Right lung (tissue), 2 donors: ENCODE measurements at regions not wholly inside any gene's neighbourhood (a gene's known extent, or its start where the extent isn't known, plus 50 kb on each side); places are given as distances from the start of the nearest gene placed in this dataset.

Source experiments
- DNase-seq, 2 donors: peaks; one replicate each; pipeline ENCODE4 v3.0.0-alpha.2; 2013

GRCh38 chr3:104990758-104991157 is 376.0 kb upstream of the ALCAM start:
- DNase-seq = no peak

DNA sequence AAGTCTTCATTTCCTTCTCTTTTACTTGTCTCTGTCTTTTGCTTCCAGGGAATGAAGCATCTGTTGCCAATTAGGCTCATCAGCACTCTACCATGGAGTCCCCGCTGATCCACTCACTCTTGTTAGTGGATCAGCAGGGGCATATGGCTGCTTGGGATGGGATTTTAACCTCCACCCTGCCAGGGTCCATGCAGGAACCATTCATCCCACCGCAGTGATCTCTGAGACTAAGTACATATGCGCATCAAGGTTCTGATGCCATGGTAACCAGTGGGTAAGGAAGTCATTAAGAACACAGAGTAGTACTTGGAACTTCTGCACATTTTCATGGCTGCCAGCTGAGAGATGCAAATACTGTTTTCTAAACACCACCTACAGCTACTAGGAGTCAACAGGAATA is 374.0 kb upstream of the ALCAM start:
- DNase-seq = no peak

- DNase-seq = no peak
Observed at GRCh38 chr3:105006164-105006563, 360.5 kb upstream of the ALCAM start.

- DNase-seq = peak in 1 of 2 donors; percentile 14
Observed at GRCh38 chr3:105013657-105014056, 353.1 kb upstream of the ALCAM start.

- no peak for DNase-seq
Observed at GRCh38 chr3:105014631-105015030, 352.1 kb upstream of the ALCAM start.

DNA sequence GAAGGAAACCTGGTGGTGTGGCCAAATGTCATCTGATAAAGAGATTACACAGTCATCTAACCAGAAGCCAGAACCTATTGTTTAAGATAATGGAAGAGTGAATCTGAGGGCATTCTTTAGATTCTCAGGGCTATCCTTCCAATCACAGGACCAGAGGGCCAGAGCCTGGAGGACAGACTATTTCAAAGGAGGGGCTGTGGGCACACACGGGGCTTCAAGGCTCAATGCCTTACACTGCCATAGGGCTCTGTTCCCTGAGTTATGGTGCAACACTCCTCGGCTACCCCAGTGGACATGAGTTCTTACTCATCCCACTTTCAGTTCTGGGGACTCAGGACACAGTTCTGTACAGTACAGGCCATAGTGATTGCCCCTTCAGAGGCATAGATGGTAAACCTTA is 343.9 kb upstream of the ALCAM start:
- DNase-seq = no peak

GRCh38 chr3:105030211-105030610 is 336.5 kb upstream of the ALCAM start:
- DNase-seq = no peak

GRCh38 chr3:105032541-105032940 is 334.2 kb upstream of the ALCAM start:
- peak in 1 of 2 donors; percentile 19 for DNase-seq

DNA sequence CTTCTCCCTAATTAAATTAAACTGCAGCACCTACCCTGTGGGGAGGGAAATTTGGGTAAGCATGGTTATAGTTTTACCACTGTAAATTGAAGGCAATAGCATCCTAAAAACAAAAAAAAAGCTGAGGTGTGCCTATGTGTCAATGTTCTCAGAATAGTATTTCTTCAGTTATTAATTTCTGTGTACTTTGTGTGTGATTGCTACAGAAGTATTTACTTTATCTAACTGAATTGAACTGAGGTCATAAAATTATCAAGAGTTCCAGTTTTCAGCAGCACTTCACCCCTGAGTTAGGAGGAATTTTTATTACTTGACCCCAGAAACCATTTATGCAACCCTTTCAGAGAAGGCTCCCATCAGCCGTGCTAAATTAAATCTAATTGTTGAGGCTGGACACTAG is 333.6 kb upstream of the ALCAM start:
- DNase-seq = no peak

GRCh38 chr3:105039004-105039403 is 327.7 kb upstream of the ALCAM start:
- DNase-seq = no peak

DNA sequence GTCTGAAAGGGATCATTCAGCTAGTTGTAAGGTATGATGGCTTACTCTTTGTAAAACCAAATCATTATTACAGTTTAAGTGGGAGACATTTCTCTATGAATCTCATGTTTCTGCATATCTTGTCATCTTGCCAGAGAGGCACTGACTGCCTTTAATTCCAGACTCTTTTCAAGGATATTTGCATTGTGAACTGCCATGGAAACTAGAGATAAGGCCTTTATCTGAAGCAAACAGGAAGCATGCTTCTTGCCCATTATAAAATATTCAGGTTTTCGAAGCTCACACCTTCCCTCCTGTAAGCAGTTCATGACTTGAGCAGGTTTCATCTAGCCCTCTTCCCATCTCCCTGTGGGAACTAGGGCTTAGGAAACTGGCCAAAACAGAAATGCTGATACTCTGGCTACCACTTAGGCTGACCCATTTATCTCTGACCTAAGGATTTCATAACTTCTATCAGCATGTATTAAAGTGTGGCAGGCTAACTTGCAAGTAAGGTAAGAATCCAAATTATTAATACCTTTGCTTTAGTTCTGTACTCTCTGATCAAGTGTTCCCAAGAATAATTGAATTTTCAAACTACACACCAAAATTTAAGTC is 326.6 kb upstream of the ALCAM start:
- DNase-seq = no peak

DNA sequence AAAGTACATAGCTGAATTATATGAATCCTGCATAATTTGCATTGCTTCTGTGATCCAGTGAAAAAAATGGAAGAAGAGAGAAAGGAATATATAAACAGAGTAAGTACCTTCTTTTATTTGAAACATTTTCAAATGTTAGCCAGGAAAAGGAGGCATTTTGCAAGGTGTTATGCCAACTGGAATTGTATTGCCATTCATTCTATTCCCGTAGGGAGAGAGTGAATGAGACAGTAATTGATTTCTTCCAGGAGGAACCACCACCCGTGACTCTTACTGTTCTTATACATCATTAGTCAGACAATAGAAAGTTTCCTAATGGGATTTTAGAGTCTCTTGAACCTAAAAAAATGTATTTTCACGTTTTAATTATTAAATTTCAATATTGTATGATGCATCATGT is 324.1 kb upstream of the ALCAM start:
- no peak for DNase-seq

GRCh38 chr3:105051111-105051510 is 315.6 kb upstream of the ALCAM start:
- DNase-seq = no peak

DNA sequence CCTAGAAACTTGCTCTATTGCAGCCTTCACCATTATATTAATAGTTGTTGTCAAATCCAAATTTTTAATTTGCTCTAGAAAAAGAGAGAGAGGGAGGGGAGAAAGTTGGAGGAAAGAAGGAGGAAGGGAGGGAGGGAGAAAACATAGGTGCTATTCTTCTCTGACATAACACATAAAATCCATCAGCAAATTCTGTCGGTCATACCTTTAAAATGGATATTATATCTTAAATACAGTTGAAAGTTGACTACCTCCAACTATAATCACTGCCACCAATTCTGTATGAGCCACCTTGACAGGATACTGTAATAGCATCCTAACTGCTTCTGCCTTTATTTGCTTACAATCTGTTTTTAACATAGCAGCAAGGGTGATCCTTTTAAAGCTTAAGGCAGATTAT is 314.7 kb upstream of the ALCAM start:
- no peak for DNase-seq

DNA sequence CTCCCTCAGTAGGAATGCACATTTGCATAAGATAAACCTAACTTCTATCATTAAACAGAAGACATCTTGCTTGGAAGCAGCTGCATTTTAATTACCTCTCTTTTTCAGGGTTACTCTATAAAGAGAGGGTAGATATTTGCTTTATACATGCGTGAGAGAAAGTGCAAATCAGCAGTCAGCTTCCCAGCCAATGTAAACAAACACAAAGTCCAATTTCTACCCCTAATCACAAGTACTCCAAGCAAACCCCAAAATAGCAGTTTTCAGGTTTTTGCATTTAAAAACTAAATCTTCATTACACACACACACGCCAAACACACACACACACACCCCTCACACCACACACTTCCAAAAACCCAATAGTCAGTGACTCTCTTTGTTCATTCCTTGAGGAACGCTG is 303.9 kb upstream of the ALCAM start:
- DNase-seq = no peak

DNA sequence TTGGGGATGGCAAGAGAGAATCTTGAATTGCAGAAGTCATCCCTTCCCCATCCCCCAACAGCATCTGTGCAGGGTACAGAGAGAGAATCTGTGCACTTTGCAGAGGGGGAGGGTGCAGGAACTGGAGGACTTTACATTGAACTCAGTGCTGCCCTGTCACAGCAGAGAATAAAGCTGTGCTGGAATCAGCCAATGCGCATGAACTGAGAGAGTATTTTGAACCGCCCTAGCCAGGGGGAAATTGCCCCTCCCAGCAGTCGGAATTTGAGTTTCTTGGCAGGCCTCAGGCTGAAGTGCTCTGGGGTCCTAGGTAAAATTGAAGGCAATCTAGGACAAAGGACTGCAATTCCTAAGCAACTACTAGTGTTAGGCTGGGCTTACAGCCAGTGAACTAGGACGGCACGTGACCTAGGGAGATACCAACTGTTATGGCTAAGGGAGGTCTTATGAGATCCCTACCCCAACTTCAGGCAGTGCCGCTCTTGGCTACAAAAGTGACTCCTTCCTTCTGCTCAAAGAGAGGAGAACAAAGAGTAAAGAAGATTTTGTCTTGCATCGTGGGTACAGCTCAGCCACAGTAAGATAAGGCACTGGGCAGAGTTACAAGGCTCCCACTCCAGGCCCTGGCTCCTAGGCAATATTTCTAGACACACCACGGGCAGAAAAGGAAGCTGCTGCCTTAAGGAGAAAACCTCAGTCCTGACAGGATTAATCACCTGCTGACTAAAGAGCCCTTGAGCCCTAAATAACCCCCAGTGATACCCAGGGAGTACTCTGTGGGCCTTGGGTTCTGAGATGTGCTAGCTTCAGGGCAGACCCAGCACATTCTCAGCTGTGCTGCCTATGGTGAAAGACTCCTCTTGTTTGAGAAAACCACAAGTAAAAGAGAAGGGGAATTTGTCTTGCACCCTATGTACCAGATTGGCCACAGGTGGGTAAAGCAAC is 300.5 kb upstream of the ALCAM start:
- DNase-seq = no peak

DNA sequence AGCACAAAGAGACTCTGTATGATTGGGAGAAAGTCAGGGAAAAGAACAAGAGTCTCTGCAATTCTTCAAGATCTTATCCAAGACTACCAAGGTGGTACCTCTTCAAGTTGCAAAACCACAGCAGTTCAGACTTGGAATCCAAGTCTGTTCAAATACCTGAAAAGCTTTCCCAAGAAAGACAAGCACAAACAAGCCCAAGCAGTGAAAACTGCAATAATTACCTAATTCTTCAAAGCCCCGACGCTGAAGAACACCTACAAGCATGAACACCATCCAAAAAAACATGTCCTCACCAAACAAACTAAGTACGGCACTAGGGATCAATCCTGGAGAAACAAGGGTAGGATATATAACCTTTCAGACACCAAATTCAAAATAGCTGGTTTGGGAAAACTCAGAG is 299.3 kb upstream of the ALCAM start:
- no peak for DNase-seq

GRCh38 chr3:105077060-105077822 is 289.5 kb upstream of the ALCAM start:
- DNase-seq = no peak

DNA sequence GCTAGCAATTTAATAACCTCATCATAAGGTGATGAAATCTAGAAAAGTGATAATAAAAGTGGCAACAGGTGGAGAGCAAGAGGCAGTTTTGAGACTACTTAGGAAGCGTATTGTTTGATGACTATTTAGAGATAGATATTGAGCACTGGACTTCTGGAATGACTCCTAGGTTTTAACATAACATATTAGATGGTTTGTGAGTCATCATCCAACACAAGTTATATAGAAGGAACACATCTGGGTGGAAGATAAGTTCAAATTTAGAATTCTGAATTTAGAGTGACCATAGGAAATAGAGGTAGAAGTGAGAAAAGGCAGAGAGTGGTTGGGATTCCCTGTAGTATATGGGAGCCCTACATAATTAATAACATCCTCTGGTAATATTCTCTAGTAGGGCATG is 282.8 kb upstream of the ALCAM start:
- no peak for DNase-seq

- no peak for DNase-seq
Observed at GRCh38 chr3:105085506-105085905, 281.2 kb upstream of the ALCAM start.

- DNase-seq = no peak
Observed at GRCh38 chr3:105093371-105094252, 273.1 kb upstream of the ALCAM start.

DNA sequence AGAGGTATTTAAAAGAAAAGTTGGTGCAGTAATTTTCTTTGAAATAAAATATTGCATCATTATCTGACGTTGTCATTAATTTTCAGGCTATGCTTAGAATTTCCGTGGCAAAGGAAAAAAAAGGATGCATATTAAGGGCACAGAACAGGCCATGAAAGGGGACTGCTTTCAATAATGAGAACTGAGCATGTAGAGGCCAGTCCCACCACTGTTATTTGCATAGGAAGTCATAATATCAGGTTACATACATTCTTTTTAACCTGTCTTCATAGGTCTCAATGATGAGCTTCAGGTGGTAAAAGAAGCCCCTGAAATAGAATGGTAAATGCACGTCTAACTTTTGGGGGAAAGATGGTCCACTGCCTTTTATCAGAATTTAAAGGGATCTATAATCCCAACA is 272.1 kb upstream of the ALCAM start:
- DNase-seq = no peak
